NB4 (cell line): ENCODE measurements at regions not wholly inside any gene's neighbourhood (a gene's known extent, or its start where the extent isn't known, plus 50 kb on each side); places are given as distances from the start of the nearest gene placed in this dataset.
A peak's percentile ranks its signal among the peaks of the same experiment; 100 is the strongest.
"Not testable (repeated sequence)": the region's sequence is repeated elsewhere in the genome, so short reads cannot be mapped to it uniquely, and the experiment has no call there.

ENCODE experiments used
- DNase-seq: peaks from one replicate; pipeline ENCODE4 v3.0.0; 2010; ENCODE audit warnings: low read depth
- H3K4me3 ChIP-seq: one replicate; pipeline ENCODE4 v1.5.1; 2011; ENCODE audit warnings: mild to moderate bottlenecking, low read depth, low read length, moderate library complexity
- MYC ChIP-seq: IDR thresholded peaks from 2 replicates; pipeline ENCODE4 v1.6.1; 2011; ENCODE audit warnings: low read depth, low read length
- POLR2A ChIP-seq: IDR thresholded peaks from 2 replicates; pipeline ENCODE4 v1.6.1; 2011; ENCODE audit warnings: mild to moderate bottlenecking; ENCODE audit not compliant: insufficient read length; ENCODE audit errors: extremely low read depth
- TF ChIP-seq, protein P1 (sequence below): IDR thresholded peaks from 2 replicates; pipeline ENCODE4 v1.6.1; 2011; ENCODE audit warnings: low read depth, low read length
- TF ChIP-seq, protein P2 (sequence below): IDR thresholded peaks from one replicate; pipeline ENCODE4 v1.5.1; 2012; ENCODE audit warnings: low read depth, low read length

- no peak for DNase-seq
- no peak overlapping the region for H3K4me3 ChIP-seq
- TF ChIP-seq POLR2A (no peak), MYC (no peak)
- TF ChIP-seq, protein P1, sequence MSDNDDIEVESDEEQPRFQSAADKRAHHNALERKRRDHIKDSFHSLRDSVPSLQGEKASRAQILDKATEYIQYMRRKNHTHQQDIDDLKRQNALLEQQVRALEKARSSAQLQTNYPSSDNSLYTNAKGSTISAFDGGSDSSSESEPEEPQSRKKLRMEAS: no peak
- TF ChIP-seq, protein P2, sequence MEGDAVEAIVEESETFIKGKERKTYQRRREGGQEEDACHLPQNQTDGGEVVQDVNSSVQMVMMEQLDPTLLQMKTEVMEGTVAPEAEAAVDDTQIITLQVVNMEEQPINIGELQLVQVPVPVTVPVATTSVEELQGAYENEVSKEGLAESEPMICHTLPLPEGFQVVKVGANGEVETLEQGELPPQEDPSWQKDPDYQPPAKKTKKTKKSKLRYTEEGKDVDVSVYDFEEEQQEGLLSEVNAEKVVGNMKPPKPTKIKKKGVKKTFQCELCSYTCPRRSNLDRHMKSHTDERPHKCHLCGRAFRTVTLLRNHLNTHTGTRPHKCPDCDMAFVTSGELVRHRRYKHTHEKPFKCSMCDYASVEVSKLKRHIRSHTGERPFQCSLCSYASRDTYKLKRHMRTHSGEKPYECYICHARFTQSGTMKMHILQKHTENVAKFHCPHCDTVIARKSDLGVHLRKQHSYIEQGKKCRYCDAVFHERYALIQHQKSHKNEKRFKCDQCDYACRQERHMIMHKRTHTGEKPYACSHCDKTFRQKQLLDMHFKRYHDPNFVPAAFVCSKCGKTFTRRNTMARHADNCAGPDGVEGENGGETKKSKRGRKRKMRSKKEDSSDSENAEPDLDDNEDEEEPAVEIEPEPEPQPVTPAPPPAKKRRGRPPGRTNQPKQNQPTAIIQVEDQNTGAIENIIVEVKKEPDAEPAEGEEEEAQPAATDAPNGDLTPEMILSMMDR: no peak
Measured at GRCh38 chr5:109630093-109630492, 59.6 kb upstream of the MAN2A1 start.

- DNase-seq: no peak
- TF ChIP-seq, protein P2: no peak
- TF ChIP-seq POLR2A (no peak), MYC (no peak)
- TF ChIP-seq, protein P1: no peak
Measured at GRCh38 chr5:109628591-109628990, 61.1 kb upstream of the MAN2A1 start.

DNA sequence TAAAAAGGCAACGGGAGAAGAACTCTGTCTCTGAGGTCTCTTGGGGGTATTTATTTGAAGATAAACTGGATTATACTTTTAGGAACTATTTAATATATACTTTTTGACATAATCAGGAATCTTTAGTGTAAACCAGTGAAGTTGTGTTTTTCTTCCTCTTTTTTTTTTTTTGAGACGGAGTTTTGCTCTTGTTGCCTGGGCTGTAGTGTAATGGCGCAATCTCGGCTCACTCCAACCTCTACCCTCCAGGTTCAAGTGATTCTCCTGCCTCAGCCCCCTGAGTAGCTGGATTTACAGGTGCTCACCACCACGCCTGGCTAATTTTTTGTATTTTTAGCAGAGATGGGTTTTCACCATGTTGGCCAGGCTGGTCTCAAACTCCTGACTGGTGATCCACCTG, 68.5 kb upstream of the MAN2A1 start:
- H3K4me3 ChIP-seq: not testable (repeated sequence)
- DNase-seq: peak; percentile 39

More at GRCh38 chr5:109628591-109628990, 61.1 kb upstream of the MAN2A1 start:
- H3K4me3 ChIP-seq: no peak overlapping the region

DNA sequence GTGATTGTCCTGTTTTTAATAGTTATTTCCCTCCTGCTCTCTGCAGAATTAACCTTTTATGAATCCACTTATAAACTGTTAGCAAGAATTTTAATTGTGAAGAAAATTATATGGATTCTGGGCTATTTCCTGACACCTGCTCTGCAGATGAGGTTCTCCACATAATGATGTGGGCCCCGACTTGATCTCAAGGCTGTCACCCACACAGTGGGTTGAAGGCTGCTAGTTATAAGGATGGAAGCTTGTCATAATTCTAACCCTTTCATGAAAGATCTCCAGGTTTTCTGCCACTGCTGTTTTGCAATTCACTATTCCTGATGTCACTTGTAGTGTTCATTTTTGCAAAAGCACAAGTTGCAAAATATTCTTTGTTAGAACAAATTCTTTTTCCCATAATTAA, 69.1 kb upstream of the MAN2A1 start:
- no peak for DNase-seq
- no peak overlapping the region for H3K4me3 ChIP-seq
- TF ChIP-seq MYC (no peak), POLR2A (no peak)
- TF ChIP-seq, protein P2: no peak
- TF ChIP-seq, protein P1: no peak

DNA sequence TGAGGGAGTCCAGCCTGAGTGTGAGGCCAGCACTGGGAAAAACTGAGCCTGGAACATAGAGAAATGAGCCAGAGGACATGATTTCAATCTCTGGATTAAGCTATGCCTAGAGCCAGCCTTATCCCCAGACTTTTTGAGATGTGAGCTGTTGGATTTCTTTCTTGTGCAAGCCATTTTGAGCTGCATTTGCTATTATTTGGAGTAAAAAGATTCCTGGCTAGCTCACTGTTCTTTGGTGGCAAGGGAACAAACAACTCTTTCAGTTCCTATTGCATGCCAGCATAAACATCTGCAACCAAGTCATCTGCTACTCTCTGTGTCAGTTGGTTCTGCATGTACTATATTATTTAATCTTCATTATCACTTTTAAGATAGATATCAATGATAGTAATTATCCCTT, 70.1 kb upstream of the MAN2A1 start:
- no peak overlapping the region for H3K4me3 ChIP-seq
- no peak for DNase-seq
- TF ChIP-seq, protein P2: no peak
- TF ChIP-seq MYC (no peak), POLR2A (no peak)
- TF ChIP-seq, protein P1: no peak

DNA sequence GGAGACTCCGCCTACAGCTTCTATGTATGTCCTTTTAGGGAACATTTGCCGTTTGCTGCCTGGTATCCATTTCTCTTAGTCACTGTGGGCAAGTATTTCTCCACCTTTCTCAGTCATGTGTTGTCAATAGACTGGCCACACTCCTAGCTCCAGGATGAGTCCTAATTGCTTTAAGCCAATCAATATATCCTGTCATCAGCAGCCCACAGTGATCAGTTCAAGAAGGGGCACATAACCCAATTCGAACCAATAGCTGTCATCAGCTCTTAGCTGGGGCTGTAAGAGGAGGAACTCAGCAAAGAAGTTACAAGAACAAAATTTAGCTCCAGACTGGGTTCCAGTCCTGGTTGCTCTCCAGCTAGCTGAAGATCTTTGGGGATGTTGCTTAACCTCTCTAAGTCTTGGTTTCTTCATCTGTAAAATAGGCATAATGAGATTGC, 70.7 kb upstream of the MAN2A1 start:
- TF ChIP-seq, protein P1: no peak
- no peak for TF ChIP-seq POLR2A
- peak; percentile 17 for DNase-seq
- H3K4me3 ChIP-seq: no peak overlapping the region

DNA sequence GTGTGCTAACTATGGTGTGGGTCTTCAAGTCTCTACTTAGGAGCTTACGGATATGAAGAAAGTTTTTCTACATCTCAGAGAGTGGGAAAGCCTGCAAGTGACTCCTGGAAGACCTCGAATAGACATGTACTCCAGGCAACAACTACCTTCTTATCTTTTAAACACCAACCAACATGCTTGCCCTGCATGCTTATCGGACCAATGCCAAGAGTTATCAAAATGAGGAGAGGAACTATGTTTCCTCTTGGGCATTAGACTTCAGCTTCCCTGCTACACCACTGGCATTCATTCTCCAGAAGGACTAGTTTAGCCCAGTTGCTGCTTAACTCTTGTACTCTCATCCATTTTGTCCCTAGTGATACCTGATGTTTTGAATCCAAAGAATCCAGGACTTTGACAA, 74.7 kb upstream of the MAN2A1 start:
- no peak for DNase-seq
- H3K4me3 ChIP-seq: no peak overlapping the region
- TF ChIP-seq MYC (no peak), POLR2A (no peak)
- TF ChIP-seq, protein P2: no peak
- TF ChIP-seq, protein P1: no peak
